ENCODE measurements at regions not wholly inside any gene's neighbourhood (a gene's known extent, or its start where the extent isn't known, plus 50 kb on each side); places are given as distances from the start of the nearest gene placed in this dataset.

DNA sequence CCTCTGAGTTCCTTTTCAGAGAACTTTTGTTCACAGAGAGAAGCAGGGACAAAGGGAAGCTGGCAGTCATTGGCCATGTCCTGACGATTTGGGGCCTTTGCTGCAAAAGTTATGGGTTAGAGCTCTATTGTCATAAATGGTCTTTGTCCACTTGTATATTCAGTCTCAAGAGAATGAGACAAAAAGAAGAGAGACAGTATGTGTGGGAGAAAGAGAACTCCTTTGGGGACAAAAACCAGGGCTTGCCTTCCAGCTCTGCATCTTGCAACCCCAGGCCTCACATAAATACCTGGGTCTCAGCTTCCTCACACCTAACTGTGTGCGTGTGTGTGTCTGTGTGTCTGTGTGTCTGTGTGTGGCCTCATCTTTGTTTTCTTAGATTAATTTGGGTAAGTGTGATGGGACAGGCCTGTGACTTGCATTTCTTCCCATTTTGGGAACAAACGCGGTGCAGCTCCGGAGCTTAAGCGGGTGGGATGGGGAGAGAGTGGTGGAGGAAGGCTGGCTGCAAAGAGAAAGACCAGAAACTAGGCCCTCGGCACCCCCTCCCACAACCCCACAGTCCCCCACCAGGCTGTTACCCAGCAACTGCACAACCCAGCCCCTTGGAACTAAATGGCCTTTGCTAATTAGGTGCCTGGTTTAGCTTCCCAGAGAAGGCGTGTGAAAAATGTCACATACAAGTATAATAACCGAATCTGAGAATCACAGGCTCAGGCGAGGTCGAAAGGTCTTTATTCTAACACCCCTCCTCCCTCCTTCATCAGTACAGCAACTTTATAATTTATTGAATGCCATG is 376.9 kb downstream of the CDK5RAP2 start:
- DNase-seq (ENCODE audit: insufficient read length, low spot score) = no peak
- no peak for TF ChIP-seq TAF1 (IDR thresholded peaks at IDR 0.05; ENCODE audit: low read depth, low read length)
- no peak for TF ChIP-seq PAX5 (IDR thresholded peaks at IDR 0.05; ENCODE audit: insufficient read depth, low read length, severe bottlenecking)
- TF ChIP-seq SPI1 (IDR thresholded peaks at IDR 0.05; ENCODE audit: low read depth, low read length) = no peak
- TF ChIP-seq POU2F2 (IDR thresholded peaks at IDR 0.05; ENCODE audit: low read depth, low read length) = no peak
- no peak for TF ChIP-seq POLR2AphosphoS5 (IDR thresholded peaks at IDR 0.05; ENCODE audit: low read depth, low read length)
- no peak for TF ChIP-seq POLR2A (IDR thresholded peaks at IDR 0.05; ENCODE audit: low read depth, low read length)
- no peak for FAIRE-seq

DNA sequence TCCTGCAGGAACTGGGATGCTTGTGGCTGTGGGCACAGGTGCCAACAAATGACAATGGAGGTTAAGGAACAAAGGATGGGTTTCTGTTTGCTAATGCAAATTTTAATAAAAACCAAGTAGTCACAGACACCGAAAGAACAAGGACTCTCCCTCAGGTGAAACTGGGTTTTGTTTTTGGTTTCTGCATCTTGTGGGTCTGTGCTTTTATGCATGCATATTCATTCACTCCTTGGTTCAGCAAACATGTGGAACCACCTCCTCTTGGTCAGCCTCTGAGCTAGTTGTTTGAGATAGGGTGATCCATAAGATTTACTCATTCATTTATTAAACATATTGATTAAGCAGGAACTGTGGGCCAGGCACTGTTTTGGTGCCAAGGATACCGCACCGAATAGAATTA is 381.9 kb downstream of the CDK5RAP2 start:
- DNase-seq (ENCODE audit: insufficient read length, low spot score) = no peak
- TF ChIP-seq POU2F2 (IDR thresholded peaks at IDR 0.05; ENCODE audit: low read depth, low read length) = no peak
- TF ChIP-seq PAX5 (IDR thresholded peaks at IDR 0.05; ENCODE audit: insufficient read depth, low read length, severe bottlenecking) = no peak
- no peak for TF ChIP-seq POLR2AphosphoS5 (IDR thresholded peaks at IDR 0.05; ENCODE audit: low read depth, low read length)
- TF ChIP-seq POLR2A (IDR thresholded peaks at IDR 0.05; ENCODE audit: low read depth, low read length) = no peak
- no peak for TF ChIP-seq TAF1 (IDR thresholded peaks at IDR 0.05; ENCODE audit: low read depth, low read length)
- TF ChIP-seq SPI1 (IDR thresholded peaks at IDR 0.05; ENCODE audit: low read depth, low read length) = no peak
- FAIRE-seq = no peak

DNA sequence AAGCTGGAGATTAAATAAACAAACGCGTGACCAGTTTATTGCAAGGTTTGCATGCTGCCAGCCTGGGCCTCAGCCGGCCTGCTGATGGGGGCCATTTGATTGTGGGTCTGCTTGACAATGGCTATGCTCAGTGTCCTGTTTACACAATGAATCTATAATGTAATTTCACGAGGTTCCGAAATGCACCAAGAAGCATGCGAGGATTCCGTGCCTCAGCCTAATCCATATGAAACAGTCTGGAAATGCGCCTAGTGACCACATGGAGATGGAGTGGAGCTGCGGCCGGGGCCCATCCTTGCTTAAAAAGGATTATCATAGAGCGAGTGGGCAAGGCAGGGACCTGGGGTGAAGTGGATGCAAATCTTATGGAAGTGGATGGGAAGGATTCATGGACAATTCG is 382.4 kb downstream of the CDK5RAP2 start:
- TF ChIP-seq POLR2AphosphoS5 (IDR thresholded peaks at IDR 0.05; ENCODE audit: low read depth, low read length) = no peak
- no peak for TF ChIP-seq POLR2A (IDR thresholded peaks at IDR 0.05; ENCODE audit: low read depth, low read length)
- no peak for TF ChIP-seq SPI1 (IDR thresholded peaks at IDR 0.05; ENCODE audit: low read depth, low read length)
- no peak for TF ChIP-seq POU2F2 (IDR thresholded peaks at IDR 0.05; ENCODE audit: low read depth, low read length)
- no peak for TF ChIP-seq PAX5 (IDR thresholded peaks at IDR 0.05; ENCODE audit: insufficient read depth, low read length, severe bottlenecking)
- no peak for TF ChIP-seq TAF1 (IDR thresholded peaks at IDR 0.05; ENCODE audit: low read depth, low read length)
- FAIRE-seq (no peak), DNase-seq (ENCODE audit: insufficient read length, low spot score) (no peak)

DNA sequence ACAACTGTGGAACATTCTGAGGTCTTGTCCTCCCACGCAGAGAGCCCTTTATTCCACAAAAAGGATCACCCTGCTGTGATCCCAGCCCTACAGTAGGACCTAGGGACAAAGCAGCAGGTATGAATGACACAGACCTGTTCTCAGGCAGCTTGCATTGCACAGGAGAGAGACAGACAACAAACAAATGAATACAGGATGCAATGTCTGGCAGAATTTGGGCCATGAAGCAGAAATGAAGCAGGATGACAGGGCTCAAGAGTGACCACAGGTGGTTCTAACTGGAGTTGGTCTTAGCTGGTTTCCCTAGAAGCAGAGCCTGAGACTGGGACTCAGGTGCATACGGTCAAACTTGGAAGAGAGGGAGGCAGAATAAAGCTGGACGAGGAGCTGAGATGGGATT is 388.8 kb downstream of the CDK5RAP2 start:
- TF ChIP-seq TAF1 (IDR thresholded peaks at IDR 0.05; ENCODE audit: low read depth, low read length) = no peak
- TF ChIP-seq SPI1 (IDR thresholded peaks at IDR 0.05; ENCODE audit: low read depth, low read length) = no peak
- TF ChIP-seq POLR2A (IDR thresholded peaks at IDR 0.05; ENCODE audit: low read depth, low read length) = no peak
- no peak for TF ChIP-seq POU2F2 (IDR thresholded peaks at IDR 0.05; ENCODE audit: low read depth, low read length)
- no peak for TF ChIP-seq POLR2AphosphoS5 (IDR thresholded peaks at IDR 0.05; ENCODE audit: low read depth, low read length)
- no peak for TF ChIP-seq PAX5 (IDR thresholded peaks at IDR 0.05; ENCODE audit: insufficient read depth, low read length, severe bottlenecking)
- FAIRE-seq = no peak
- no peak for DNase-seq (ENCODE audit: insufficient read length, low spot score)

DNA sequence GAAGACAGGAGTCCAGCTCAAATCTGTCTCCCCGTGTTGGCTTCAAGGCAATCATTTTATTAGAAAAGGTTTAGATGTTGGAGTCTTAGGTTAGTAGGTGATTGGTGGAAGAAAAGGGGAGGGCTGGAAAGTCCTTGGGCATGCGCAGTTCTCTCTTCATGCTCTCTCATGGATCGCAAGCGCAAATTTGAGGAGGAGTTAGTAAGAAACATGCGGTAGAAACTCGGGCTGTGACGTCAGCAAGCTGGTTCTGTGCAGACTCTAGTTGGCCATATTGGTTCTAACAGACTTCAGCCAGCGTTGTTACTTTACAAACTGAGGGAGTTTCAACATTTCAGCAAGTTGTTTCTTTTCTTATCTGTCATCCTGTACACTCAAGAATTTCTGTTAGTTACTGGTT is 392.2 kb downstream of the CDK5RAP2 start:
- DNase-seq (ENCODE audit: insufficient read length, low spot score) (no peak), FAIRE-seq (no peak)
- TF ChIP-seq POLR2A (IDR thresholded peaks at IDR 0.05; ENCODE audit: low read depth, low read length) (no peak), POU2F2 (IDR thresholded peaks at IDR 0.05; ENCODE audit: low read depth, low read length) (no peak), POLR2AphosphoS5 (IDR thresholded peaks at IDR 0.05; ENCODE audit: low read depth, low read length) (no peak), SPI1 (IDR thresholded peaks at IDR 0.05; ENCODE audit: low read depth, low read length) (no peak), PAX5 (IDR thresholded peaks at IDR 0.05; ENCODE audit: insufficient read depth, low read length, severe bottlenecking) (no peak), TAF1 (IDR thresholded peaks at IDR 0.05; ENCODE audit: low read depth, low read length) (no peak)

DNA sequence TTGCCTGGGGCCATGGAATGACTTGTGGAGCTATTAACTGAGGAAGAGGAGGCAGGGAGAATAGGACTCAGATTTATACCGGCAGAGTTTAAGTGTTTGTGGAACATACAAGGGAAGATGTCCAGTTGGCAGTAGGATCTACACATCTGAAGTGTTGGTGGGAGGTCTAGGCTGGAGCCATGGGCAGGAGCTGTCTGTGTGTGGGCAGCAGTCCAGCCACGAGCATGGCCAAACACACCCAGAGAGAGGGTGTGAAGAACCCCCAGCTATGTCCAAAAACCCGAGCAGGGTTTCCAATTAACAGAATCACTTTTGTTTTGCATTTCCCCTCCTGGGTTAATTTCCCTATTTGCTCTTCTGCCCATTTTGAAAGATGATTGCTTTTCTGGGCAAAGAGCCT is 393.7 kb downstream of the CDK5RAP2 start:
- FAIRE-seq = no peak

DNA sequence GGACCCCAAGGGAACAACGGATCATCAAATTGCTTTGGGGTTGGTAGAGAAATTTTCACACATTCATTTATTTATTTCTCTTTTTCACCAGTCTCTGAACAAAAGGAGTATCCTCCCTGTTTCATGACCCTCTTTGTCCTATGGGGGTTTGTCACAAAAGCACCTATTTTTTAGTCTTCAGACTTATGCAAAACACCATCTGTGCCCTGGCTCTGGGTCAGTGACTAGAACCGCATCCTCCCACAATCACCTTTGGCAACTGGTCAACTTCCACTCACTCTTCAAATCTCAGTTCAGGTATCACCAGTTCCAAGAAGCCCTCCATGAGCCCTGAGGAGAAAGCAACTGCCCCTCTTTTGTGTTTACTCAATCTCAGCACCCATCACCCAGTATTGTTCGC is 395.7 kb downstream of the CDK5RAP2 start:
- no peak for DNase-seq (ENCODE audit: insufficient read length, low spot score)
- FAIRE-seq = no peak
- TF ChIP-seq POLR2AphosphoS5 (IDR thresholded peaks at IDR 0.05; ENCODE audit: low read depth, low read length) (no peak), TAF1 (IDR thresholded peaks at IDR 0.05; ENCODE audit: low read depth, low read length) (no peak), POU2F2 (IDR thresholded peaks at IDR 0.05; ENCODE audit: low read depth, low read length) (no peak), PAX5 (IDR thresholded peaks at IDR 0.05; ENCODE audit: insufficient read depth, low read length, severe bottlenecking) (no peak), SPI1 (IDR thresholded peaks at IDR 0.05; ENCODE audit: low read depth, low read length) (no peak), POLR2A (IDR thresholded peaks at IDR 0.05; ENCODE audit: low read depth, low read length) (no peak)

More for the DNA sequence above, 393.7 kb downstream of the CDK5RAP2 start:
- no peak for DNase-seq (ENCODE audit: insufficient read length, low spot score)
- no peak for TF ChIP-seq POU2F2 (IDR thresholded peaks at IDR 0.05; ENCODE audit: low read depth, low read length)
- no peak for TF ChIP-seq POLR2AphosphoS5 (IDR thresholded peaks at IDR 0.05; ENCODE audit: low read depth, low read length)
- no peak for TF ChIP-seq TAF1 (IDR thresholded peaks at IDR 0.05; ENCODE audit: low read depth, low read length)
- no peak for TF ChIP-seq PAX5 (IDR thresholded peaks at IDR 0.05; ENCODE audit: insufficient read depth, low read length, severe bottlenecking)
- no peak for TF ChIP-seq POLR2A (IDR thresholded peaks at IDR 0.05; ENCODE audit: low read depth, low read length)
- no peak for TF ChIP-seq SPI1 (IDR thresholded peaks at IDR 0.05; ENCODE audit: low read depth, low read length)

DNA sequence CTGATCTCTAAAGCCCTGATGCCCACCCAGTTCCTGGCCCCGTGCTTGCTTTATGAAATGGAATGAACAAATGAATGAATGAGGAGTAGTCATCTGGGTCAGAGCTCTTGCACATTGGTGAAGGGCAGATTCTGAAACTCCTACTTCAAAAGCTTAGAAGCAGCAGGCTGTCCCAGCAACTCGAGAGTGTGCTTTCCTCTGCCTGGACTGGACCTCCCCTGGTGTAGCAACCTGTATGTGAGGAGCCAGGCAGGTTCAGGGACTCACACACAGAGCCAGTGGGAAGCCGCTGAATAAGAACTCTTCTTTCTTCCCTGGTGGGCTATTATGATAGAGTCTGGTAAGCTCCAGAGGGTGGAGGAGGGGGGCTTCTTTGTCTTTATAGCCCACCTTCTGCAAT is 396.4 kb downstream of the CDK5RAP2 start:
- FAIRE-seq = no peak
- DNase-seq (ENCODE audit: insufficient read length, low spot score) = no peak
- TF ChIP-seq POU2F2 (IDR thresholded peaks at IDR 0.05; ENCODE audit: low read depth, low read length) = no peak
- no peak for TF ChIP-seq PAX5 (IDR thresholded peaks at IDR 0.05; ENCODE audit: insufficient read depth, low read length, severe bottlenecking)
- no peak for TF ChIP-seq TAF1 (IDR thresholded peaks at IDR 0.05; ENCODE audit: low read depth, low read length)
- TF ChIP-seq POLR2AphosphoS5 (IDR thresholded peaks at IDR 0.05; ENCODE audit: low read depth, low read length) = no peak
- no peak for TF ChIP-seq SPI1 (IDR thresholded peaks at IDR 0.05; ENCODE audit: low read depth, low read length)
- no peak for TF ChIP-seq POLR2A (IDR thresholded peaks at IDR 0.05; ENCODE audit: low read depth, low read length)

DNA sequence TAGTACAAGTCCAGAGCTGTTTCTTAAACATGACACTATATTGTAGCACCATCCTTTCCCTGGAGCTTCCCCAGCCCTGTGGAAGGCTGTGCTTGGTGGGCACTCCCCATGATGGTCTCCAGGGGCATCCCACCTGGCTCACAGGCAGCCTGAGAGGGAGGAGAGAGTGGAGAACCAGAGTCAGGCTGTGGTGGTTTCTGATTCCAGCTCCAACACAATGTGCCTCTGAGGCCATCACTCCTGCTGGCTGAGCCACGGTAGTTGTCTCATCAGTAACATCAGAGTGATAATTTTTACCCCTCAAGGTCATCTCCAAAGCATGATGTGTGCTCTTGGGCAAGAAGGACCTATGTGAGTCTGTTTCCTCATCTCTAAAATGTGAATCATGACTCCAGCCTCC is 398.0 kb downstream of the CDK5RAP2 start:
- TF ChIP-seq POLR2AphosphoS5 (IDR thresholded peaks at IDR 0.05; ENCODE audit: low read depth, low read length) (no peak), PAX5 (IDR thresholded peaks at IDR 0.05; ENCODE audit: insufficient read depth, low read length, severe bottlenecking) (no peak), SPI1 (IDR thresholded peaks at IDR 0.05; ENCODE audit: low read depth, low read length) (no peak), POU2F2 (IDR thresholded peaks at IDR 0.05; ENCODE audit: low read depth, low read length) (no peak), POLR2A (IDR thresholded peaks at IDR 0.05; ENCODE audit: low read depth, low read length) (no peak), TAF1 (IDR thresholded peaks at IDR 0.05; ENCODE audit: low read depth, low read length) (no peak)
- FAIRE-seq = no peak

More for the DNA sequence above, 398.0 kb downstream of the CDK5RAP2 start:
- DNase-seq (ENCODE audit: insufficient read length, low spot score) = no peak

All from GM12891 (cell line).